ENCODE measurements at regions not wholly inside any gene's neighbourhood (a gene's known extent, or its start where the extent isn't known, plus 50 kb on each side); places are given as distances from the start of the nearest gene placed in this dataset.
"Not testable (repeated sequence)": the region's sequence is repeated elsewhere in the genome, so short reads cannot be mapped to it uniquely, and the experiment has no call there.

- H3K9ac ChIP-seq (ENCODE audit: low read depth, low read length), result no peak overlapping the region
- TF ChIP-seq SMC3 (IDR thresholded peaks at IDR 0.05; ENCODE audit: low read depth, low read length) (no peak), MAFK (IDR thresholded peaks at IDR 0.05; ENCODE audit: low read depth, low read length) (no peak), MAZ (IDR thresholded peaks at IDR 0.05; ENCODE audit: borderline replicate concordance, low read depth, low read length) (no peak), MXI1 (IDR thresholded peaks at IDR 0.05; ENCODE audit: borderline replicate concordance, low read depth, low read length) (no peak), RAD21 (IDR thresholded peaks at IDR 0.05; ENCODE audit: low read length) (no peak), BHLHE40 (IDR thresholded peaks at IDR 0.05; ENCODE audit: low read depth, low read length) (no peak), CHD1 (IDR thresholded peaks at IDR 0.05; ENCODE audit: low read depth, low read length) (no peak)
- in situ Hi-C loops (cut with MboI; ENCODE audit: low sequenced_read_pairs), result no loop called here
- H3K4me2 ChIP-seq (ENCODE audit: low read depth, low read length), result no peak overlapping the region
- H2BK15ac ChIP-seq (ENCODE audit: low read depth, low read length), result no peak overlapping the region
- no peak overlapping the region for H4K8ac ChIP-seq (ENCODE audit: low read depth in 2 of 2, low read length in 2 of 2)
- no peak overlapping the region for H4K91ac ChIP-seq (ENCODE audit: insufficient read depth, low read depth, low read length)
- H3K4me3 ChIP-seq (ENCODE audit: insufficient read depth, low read depth, low read length), result no peak overlapping the region
- H2AK5ac ChIP-seq (ENCODE audit: low read depth, low read length), result no peak overlapping the region
- H3K9me1 ChIP-seq (ENCODE audit: insufficient read depth, low read length), result no peaks in the 10 kb centered on the region
- no peak for DNase-seq
- intact Hi-C loops (cut with micrococcal nuclease), result no loop called here
- H2BK20ac ChIP-seq (ENCODE audit: low read depth, low read length), result no peak overlapping the region
- no peak overlapping the region for H2BK5ac ChIP-seq (ENCODE audit: low read depth, low read length, poor library complexity, severe bottlenecking)
- CTCF ChIA-PET, result no interaction called here
- no TSS peak for BruUV-seq (replicated peaks)
- H4K20me1 ChIP-seq (ENCODE audit: insufficient read depth, low read length), result no peaks in the 10 kb centered on the region; the same call in 1 of the 2 replicates
- no peak overlapping the region for H2AFZ ChIP-seq (replicated peaks; ENCODE audit: low read length, poor library complexity)
- no peak overlapping the region for H3K14ac ChIP-seq (replicated peaks; ENCODE audit: low read depth, low read length)
- dilution Hi-C loops (cut with HindIII; ENCODE audit: low sequenced_read_pairs, unreplicated experiment), result no loop called here
- no peak overlapping the region for H2AK9ac ChIP-seq (replicated peaks; ENCODE audit: low read depth, low read length, poor library complexity)
- H3K27me3 ChIP-seq (ENCODE audit: control insufficient read depth, insufficient read depth, low read length), result peaks cover 34% of the 10 kb centered on the region
- no peak overlapping the region for H3K23ac ChIP-seq (ENCODE audit: low read depth, low read length)
- WGBS, 2 experiments (ENCODE audit: extremely low coverage in 2 of 2, insufficient read length in 1 of 2), result no CpG with 5 or more reads among the region's 3 CpGs
- no peaks in the 10 kb centered on the region for H3K36me3 ChIP-seq (ENCODE audit: control insufficient read depth, insufficient read depth, low read length)
- no peaks in the 10 kb centered on the region for H3K79me1 ChIP-seq (ENCODE audit: low read depth in 1 of 2, low read length in 2 of 2)
- no peak overlapping the region for H2BK120ac ChIP-seq (ENCODE audit: low read depth, low read length)
- no peak overlapping the region for H3K18ac ChIP-seq (ENCODE audit: low read depth, low read length)
- no peaks in the 10 kb centered on the region for H3K4me1 ChIP-seq (ENCODE audit: control insufficient read depth, insufficient read depth, low read length)
- no peaks in the 10 kb centered on the region for H3K9me3 ChIP-seq (ENCODE audit: control insufficient read depth, insufficient read depth, low read length)
- POLR2A ChIA-PET (ENCODE audit: unreplicated experiment), result no interaction called here
- H3K27ac ChIP-seq (ENCODE audit: insufficient read depth, low read length), result no peak overlapping the region
- no peak overlapping the region for H3K4ac ChIP-seq (ENCODE audit: low read depth, low read length)
- no peak for ATAC-seq (ENCODE audit: low read depth)
- no peak overlapping the region for H4K5ac ChIP-seq (ENCODE audit: low read depth, low read length)
- H3K56ac ChIP-seq (ENCODE audit: extremely low read depth, insufficient read depth, low read length), result no peak overlapping the region
Observed at GRCh38 chr18:22067682-22068081, 101.7 kb upstream of the GATA6 start.

DNA sequence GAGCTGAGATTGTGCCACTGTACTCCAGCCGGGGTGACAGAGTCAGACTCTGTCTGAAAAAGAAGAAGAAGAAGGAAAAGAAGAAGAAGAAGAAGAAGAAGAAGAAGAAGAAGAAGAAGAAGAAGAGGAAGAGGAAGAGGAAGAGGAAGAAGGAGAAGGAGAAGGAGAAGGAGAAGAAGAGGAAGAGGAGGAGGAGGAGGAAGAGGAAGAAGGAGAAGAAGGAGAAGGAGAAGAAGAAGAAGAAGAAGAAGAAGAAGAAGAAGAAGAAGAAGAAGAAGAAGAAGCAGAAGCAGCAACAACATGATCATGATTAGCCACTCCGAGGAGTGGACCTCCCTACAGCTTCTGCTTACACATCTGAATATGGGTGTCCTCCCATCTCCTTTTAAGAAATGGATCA is 100.6 kb upstream of the GATA6 start:
- WGBS, 2 experiments (ENCODE audit: extremely low coverage in 2 of 2, insufficient read length in 1 of 2), result 86% methylated on average over 1 of the region's 2 CpGs; no CpG with 5 or more reads in 1 of the 2 experiments
- H3K23ac ChIP-seq (ENCODE audit: low read depth, low read length); H4K91ac ChIP-seq (ENCODE audit: insufficient read depth, low read depth, low read length); CTCF ChIA-PET; H4K20me1 ChIP-seq (ENCODE audit: insufficient read depth, low read length); in situ Hi-C loops (cut with MboI; ENCODE audit: low sequenced_read_pairs); ATAC-seq (ENCODE audit: low read depth); H3K18ac ChIP-seq (ENCODE audit: low read depth, low read length); H2AK5ac ChIP-seq (ENCODE audit: low read depth, low read length); H3K27ac ChIP-seq (ENCODE audit: insufficient read depth, low read length); intact Hi-C loops (cut with micrococcal nuclease); H3K4me1 ChIP-seq (ENCODE audit: control insufficient read depth, insufficient read depth, low read length); H2AFZ ChIP-seq (replicated peaks; ENCODE audit: low read length, poor library complexity); H2BK15ac ChIP-seq (ENCODE audit: low read depth, low read length); H3K9me3 ChIP-seq (ENCODE audit: control insufficient read depth, insufficient read depth, low read length); H3K56ac ChIP-seq (ENCODE audit: extremely low read depth, insufficient read depth, low read length); BruUV-seq (replicated peaks); DNase-seq; H3K9ac ChIP-seq (ENCODE audit: low read depth, low read length); H2BK20ac ChIP-seq (ENCODE audit: low read depth, low read length); H3K79me1 ChIP-seq (ENCODE audit: low read depth in 1 of 2, low read length in 2 of 2); H2AK9ac ChIP-seq (replicated peaks; ENCODE audit: low read depth, low read length, poor library complexity); dilution Hi-C loops (cut with HindIII; ENCODE audit: low sequenced_read_pairs, unreplicated experiment); H2BK5ac ChIP-seq (ENCODE audit: low read depth, low read length, poor library complexity, severe bottlenecking); H3K4me3 ChIP-seq (ENCODE audit: insufficient read depth, low read depth, low read length); H2BK120ac ChIP-seq (ENCODE audit: low read depth, low read length); H3K36me3 ChIP-seq (ENCODE audit: control insufficient read depth, insufficient read depth, low read length); POLR2A ChIA-PET (ENCODE audit: unreplicated experiment); H3K14ac ChIP-seq (replicated peaks; ENCODE audit: low read depth, low read length); H3K4me2 ChIP-seq (ENCODE audit: low read depth, low read length); H4K5ac ChIP-seq (ENCODE audit: low read depth, low read length); H4K8ac ChIP-seq (ENCODE audit: low read depth in 2 of 2, low read length in 2 of 2); H3K9me1 ChIP-seq (ENCODE audit: insufficient read depth, low read length); H3K4ac ChIP-seq (ENCODE audit: low read depth, low read length): not testable (repeated sequence)
- peaks cover 32% of the 10 kb centered on the region for H3K27me3 ChIP-seq (ENCODE audit: control insufficient read depth, insufficient read depth, low read length)

Data from IMR-90 (cell line).